Kidney tubule cell (primary cell): ENCODE measurements at regions not wholly inside any gene's neighbourhood (a gene's known extent, or its start where the extent isn't known, plus 50 kb on each side); places are given as distances from the start of the nearest gene placed in this dataset.
"Not testable (repeated sequence)": the region's sequence is repeated elsewhere in the genome, so short reads cannot be mapped to it uniquely, and the experiment has no call there.

ENCODE experiments used
- DNase-seq: peaks from one replicate; pipeline ENCODE4 v3.0.0-alpha.2; 2018; ENCODE audit warnings: low spot score

GRCh38 chr13:62512194-62513141 is 1096.8 kb upstream of the PCDH20 start:
- DNase-seq = peak; percentile 52

- DNase-seq = no peak
Observed at GRCh38 chr13:62510906-62511655, 1095.4 kb upstream of the PCDH20 start.

GRCh38 chr13:62502588-62502987 is 1086.9 kb upstream of the PCDH20 start:
- DNase-seq = no peak

GRCh38 chr13:62489731-62490130 is 1074.1 kb upstream of the PCDH20 start:
- no peak for DNase-seq

- no peak for DNase-seq
Observed at GRCh38 chr13:62483774-62484173, 1068.1 kb upstream of the PCDH20 start.

GRCh38 chr13:62482351-62482750 is 1066.7 kb upstream of the PCDH20 start:
- DNase-seq = no peak

- no peak for DNase-seq
Observed at GRCh38 chr13:62473944-62474237, 1058.2 kb upstream of the PCDH20 start.

- no peak for DNase-seq
Observed at GRCh38 chr13:62473190-62473943, 1057.7 kb upstream of the PCDH20 start.

- DNase-seq = no peak
Observed at GRCh38 chr13:62453761-62454160, 1038.1 kb upstream of the PCDH20 start.

GRCh38 chr13:62450759-62451158 is 1035.1 kb upstream of the PCDH20 start:
- DNase-seq = no peak

GRCh38 chr13:62447771-62448382 is 1032.2 kb upstream of the PCDH20 start:
- DNase-seq = not testable (repeated sequence)

GRCh38 chr13:62444805-62445204 is 1029.2 kb upstream of the PCDH20 start:
- DNase-seq = no peak

- DNase-seq = no peak
Observed at GRCh38 chr13:62434081-62434480, 1018.4 kb upstream of the PCDH20 start.

GRCh38 chr13:62433660-62434059 is 1018.0 kb upstream of the PCDH20 start:
- no peak for DNase-seq

- no peak for DNase-seq
Observed at GRCh38 chr13:62432906-62433305, 1017.3 kb upstream of the PCDH20 start.

- DNase-seq = no peak
Observed at GRCh38 chr13:62432295-62432694, 1016.6 kb upstream of the PCDH20 start.

- no peak for DNase-seq
Observed at GRCh38 chr13:62431852-62432251, 1016.2 kb upstream of the PCDH20 start.

- DNase-seq = no peak
Observed at GRCh38 chr13:62418872-62419271, 1003.2 kb upstream of the PCDH20 start.

GRCh38 chr13:62418376-62418775 is 1002.7 kb upstream of the PCDH20 start:
- no peak for DNase-seq

GRCh38 chr13:62407871-62408270 is 992.2 kb upstream of the PCDH20 start:
- no peak for DNase-seq

GRCh38 chr13:62388515-62388914 is 972.9 kb upstream of the PCDH20 start:
- no peak for DNase-seq

GRCh38 chr13:62387647-62388046 is 972.0 kb upstream of the PCDH20 start:
- no peak for DNase-seq
